ENCODE measurements at regions not wholly inside any gene's neighbourhood (a gene's known extent, or its start where the extent isn't known, plus 50 kb on each side); places are given as distances from the start of the nearest gene placed in this dataset.

GRCh38 chr16:80418517-80419355 lies 122.1 kb upstream of the DYNLRB2 start:
- TF ChIP-seq, protein P1, sequence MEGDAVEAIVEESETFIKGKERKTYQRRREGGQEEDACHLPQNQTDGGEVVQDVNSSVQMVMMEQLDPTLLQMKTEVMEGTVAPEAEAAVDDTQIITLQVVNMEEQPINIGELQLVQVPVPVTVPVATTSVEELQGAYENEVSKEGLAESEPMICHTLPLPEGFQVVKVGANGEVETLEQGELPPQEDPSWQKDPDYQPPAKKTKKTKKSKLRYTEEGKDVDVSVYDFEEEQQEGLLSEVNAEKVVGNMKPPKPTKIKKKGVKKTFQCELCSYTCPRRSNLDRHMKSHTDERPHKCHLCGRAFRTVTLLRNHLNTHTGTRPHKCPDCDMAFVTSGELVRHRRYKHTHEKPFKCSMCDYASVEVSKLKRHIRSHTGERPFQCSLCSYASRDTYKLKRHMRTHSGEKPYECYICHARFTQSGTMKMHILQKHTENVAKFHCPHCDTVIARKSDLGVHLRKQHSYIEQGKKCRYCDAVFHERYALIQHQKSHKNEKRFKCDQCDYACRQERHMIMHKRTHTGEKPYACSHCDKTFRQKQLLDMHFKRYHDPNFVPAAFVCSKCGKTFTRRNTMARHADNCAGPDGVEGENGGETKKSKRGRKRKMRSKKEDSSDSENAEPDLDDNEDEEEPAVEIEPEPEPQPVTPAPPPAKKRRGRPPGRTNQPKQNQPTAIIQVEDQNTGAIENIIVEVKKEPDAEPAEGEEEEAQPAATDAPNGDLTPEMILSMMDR (IDR thresholded peaks at IDR 0.05): no peak
- no peak for TF ChIP-seq POLR2A (IDR thresholded peaks at IDR 0.05)
